ENCODE measurements at regions not wholly inside any gene's neighbourhood (a gene's known extent, or its start where the extent isn't known, plus 50 kb on each side); places are given as distances from the start of the nearest gene placed in this dataset.

GRCh38 chrX:9188117-9188516 is 154.2 kb upstream of the FAM9B start:
- H3K4me3 ChIP-seq (ENCODE audit: low read depth, low read length) = no peak overlapping the region
- H3K36me3 ChIP-seq (ENCODE audit: control insufficient read depth, insufficient read depth, low read length) = no peaks in the 10 kb centered on the region
- no peaks in the 10 kb centered on the region for H3K27me3 ChIP-seq (ENCODE audit: control insufficient read depth, insufficient read depth, low read length)
- no peak for TF ChIP-seq CTCF (IDR thresholded peaks at IDR 0.05; ENCODE audit: insufficient read depth, low read length, poor library complexity, severe bottlenecking)
- DNase-seq (ENCODE audit: low read depth) = no peak

GRCh38 chrX:9189286-9189685 is 155.4 kb upstream of the FAM9B start:
- DNase-seq (ENCODE audit: low read depth) = no peak
- TF ChIP-seq CTCF (IDR thresholded peaks at IDR 0.05; ENCODE audit: insufficient read depth, low read length, poor library complexity, severe bottlenecking) = no peak
- H3K4me3 ChIP-seq (ENCODE audit: low read depth, low read length) = no peak overlapping the region
- no peaks in the 10 kb centered on the region for H3K27me3 ChIP-seq (ENCODE audit: control insufficient read depth, insufficient read depth, low read length)
- H3K36me3 ChIP-seq (ENCODE audit: control insufficient read depth, insufficient read depth, low read length) = no peaks in the 10 kb centered on the region

- no peak for TF ChIP-seq CTCF (IDR thresholded peaks at IDR 0.05; ENCODE audit: insufficient read depth, low read length, poor library complexity, severe bottlenecking)
These were observed 157.5 kb upstream of the FAM9B start for GRCh38 chrX:9191392-9191791.

GRCh38 chrX:9195199-9195880 is 161.4 kb upstream of the FAM9B start:
- Histone ChIP-seq H3K27me3 (ENCODE audit: control insufficient read depth, insufficient read depth, low read length) (no peaks in the 10 kb centered on the region), H3K36me3 (ENCODE audit: control insufficient read depth, insufficient read depth, low read length) (no peaks in the 10 kb centered on the region), H3K4me3 (ENCODE audit: low read depth, low read length) (no peak overlapping the region)
- TF ChIP-seq CTCF (IDR thresholded peaks at IDR 0.05; ENCODE audit: insufficient read depth, low read length, poor library complexity, severe bottlenecking) = no peak
- DNase-seq (ENCODE audit: low read depth) = no peak

More at GRCh38 chrX:9191392-9191791, 157.5 kb upstream of the FAM9B start:
- Histone ChIP-seq H3K36me3 (ENCODE audit: control insufficient read depth, insufficient read depth, low read length) (no peaks in the 10 kb centered on the region), H3K27me3 (ENCODE audit: control insufficient read depth, insufficient read depth, low read length) (no peaks in the 10 kb centered on the region), H3K4me3 (ENCODE audit: low read depth, low read length) (no peak overlapping the region)
- DNase-seq (ENCODE audit: low read depth) = no peak

GRCh38 chrX:9196961-9197640 is 163.2 kb upstream of the FAM9B start:
- DNase-seq (ENCODE audit: low read depth) = no peak
- TF ChIP-seq CTCF (IDR thresholded peaks at IDR 0.05; ENCODE audit: insufficient read depth, low read length, poor library complexity, severe bottlenecking) = no peak
- H3K27me3 ChIP-seq (ENCODE audit: control insufficient read depth, insufficient read depth, low read length) = no peaks in the 10 kb centered on the region
- H3K36me3 ChIP-seq (ENCODE audit: control insufficient read depth, insufficient read depth, low read length) = no peaks in the 10 kb centered on the region
- no peak overlapping the region for H3K4me3 ChIP-seq (ENCODE audit: low read depth, low read length)
